T-cell (primary cell): ENCODE measurements at regions not wholly inside any gene's neighbourhood (a gene's known extent, or its start where the extent isn't known, plus 50 kb on each side); places are given as distances from the start of the nearest gene placed in this dataset.
A peak's percentile ranks its signal among the peaks of the same experiment; 100 is the strongest.

Experiments used
- ATAC-seq, 4 experiments: fragments of 200-7000 bp in 3 of 4; fragments of 150-1000 bp in 1 of 4; cut with Tn5 transposase; replicated peaks in 1 of 4; 1 replicate in 3 of 4; 2 replicates in 1 of 4; pipeline ENCODE4 v1.10.0; 2021; ENCODE audit warnings: moderate library complexity in 3 of 4, mild to moderate bottlenecking in 2 of 4, moderate number of reproducible peaks in 1 of 4
- CTCF ChIA-PET, 2 donors: fragments of 300-600 bp; sonication (Branson Sonifier 250); formaldehyde crosslinking; loops; one replicate each; lab custom pipeline; 2022; ENCODE audit warnings: antibody characterized with exemption in 2 of 2; lab: Charles Lee
- POLR2A ChIA-PET, 2 donors: fragments of 300-600 bp; sonication (Branson Sonifier 250); formaldehyde crosslinking; loops; one replicate each; lab custom pipeline; 2022; ENCODE audit warnings: antibody characterized with exemption in 2 of 2; lab: Charles Lee
- DNase-seq, 35 experiments: peaks; one replicate each; pipeline versions ENCODE4 v3.0.0 to v3.0.0-alpha.2; 2013 to 2023
- H3K27ac ChIP-seq: one replicate; pipeline ENCODE4 v1.5.1; 2013; ENCODE audit warnings: low read length
- H3K27me3 ChIP-seq, 2 experiments: replicated peaks in 1 of 2; 1 replicate in 1 of 2; 2 replicates in 1 of 2; pipeline versions ENCODE4 v1.6.1 to v1.7.0; 2013; ENCODE audit warnings: low read length in 1 of 2, mixed read lengths in 1 of 2; ENCODE audit not compliant: control insufficient read depth in 2 of 2, insufficient read depth in 2 of 2; ENCODE audit errors: extremely low read depth in 1 of 2
- H3K36me3 ChIP-seq, 2 donors: 1 replicate in 1 of 2; 2 replicates in 1 of 2; pipeline versions ENCODE4 v1.6.1 to v1.7.0; 2013; ENCODE audit warnings: low read length in 1 of 2; ENCODE audit not compliant: control insufficient read depth in 2 of 2, insufficient read depth in 1 of 2; ENCODE audit errors: extremely low read depth in 1 of 2
- H3K4me1 ChIP-seq, 2 experiments: 1 replicate in 1 of 2; 2 replicates in 1 of 2; pipeline versions ENCODE4 v1.6.1 to v1.7.0; 2013; ENCODE audit warnings: low read length in 2 of 2, mixed read lengths in 1 of 2; ENCODE audit not compliant: insufficient read depth in 2 of 2, control insufficient read depth in 1 of 2; ENCODE audit errors: extremely low read depth in 1 of 2
- H3K4me3 ChIP-seq, 2 donors: 1 replicate in 1 of 2; 2 replicates in 1 of 2; pipeline versions ENCODE4 v1.5.1 to v1.7.0; 2013; ENCODE audit warnings: mild to moderate bottlenecking in 2 of 2, low read length in 1 of 2, moderate library complexity in 1 of 2; ENCODE audit not compliant: control insufficient read depth in 1 of 2; ENCODE audit errors: extremely low read depth in 1 of 2
- H3K9me3 ChIP-seq: 2 replicates; pipeline ENCODE4 v1.7.0; 2013
- H3K27ac Mint-ChIP-seq, 2 donors: one replicate each; pipeline ENCODE4 v1.8.0; 2020 to 2021; ENCODE audit warnings: mild to moderate bottlenecking in 2 of 2, mixed read lengths in 2 of 2
- H3K27me3 Mint-ChIP-seq, 2 donors: one replicate each; pipeline ENCODE4 v1.8.0; 2021 to 2022; ENCODE audit warnings: mixed read lengths in 2 of 2
- H3K36me3 Mint-ChIP-seq: one replicate; pipeline ENCODE4 v1.8.0; 2021; ENCODE audit warnings: mixed read lengths
- H3K4me1 Mint-ChIP-seq, 3 donors: one replicate each; pipeline ENCODE4 v1.8.0; 2020 to 2022; ENCODE audit warnings: mixed read lengths in 3 of 3, mild to moderate bottlenecking in 1 of 3
- H3K4me3 Mint-ChIP-seq, 3 donors: one replicate each; pipeline ENCODE4 v1.8.0; 2020 to 2022; ENCODE audit warnings: mild to moderate bottlenecking in 3 of 3, mixed read lengths in 3 of 3, moderate library complexity in 3 of 3
- H3K9me3 Mint-ChIP-seq, 3 donors: one replicate each; pipeline ENCODE4 v1.8.0; 2020 to 2022; ENCODE audit warnings: mixed read lengths in 3 of 3
- WGBS: methylation state at CpG from one replicate; pipeline ENCODE4 v1.1.5; 2013; ENCODE audit warnings: missing lambda C conversion rate; ENCODE audit not compliant: insufficient coverage; 5-methylcytosine and 5-hydroxymethylcytosine counted together

DNA sequence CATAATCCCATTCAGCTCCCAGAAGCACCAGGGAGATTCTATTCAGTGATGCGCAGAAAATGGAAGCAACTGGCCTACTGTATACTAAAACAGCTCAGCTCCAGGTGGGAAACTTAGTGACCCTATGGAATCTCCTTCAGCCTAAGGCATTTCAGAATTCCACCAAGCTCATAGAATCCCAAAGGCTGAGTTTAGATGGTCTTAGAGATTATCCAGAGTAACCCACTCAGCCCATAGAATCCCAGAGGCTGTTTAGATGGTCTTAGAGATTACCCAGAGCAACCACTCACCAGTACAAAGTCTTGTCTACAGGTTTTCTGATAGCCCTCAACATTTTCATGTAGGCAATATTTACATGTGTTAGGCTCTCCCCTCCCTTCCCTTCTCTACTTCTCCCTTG, 232.0 kb upstream of the SLC14A2 start:
- DNase-seq (no peak), ATAC-seq (no peak)
- no peaks in the 10 kb centered on the region for H3K4me1 ChIP-seq
- ChIA-PET CTCF (no interaction called here), POLR2A (no interaction called here)
- no peaks in the 10 kb centered on the region for H3K36me3 ChIP-seq
- peaks cover 0 to 18% of the 10 kb centered on the region in 2 experiments for H3K27me3 ChIP-seq
- Mint-ChIP-seq H3K27ac (no peak overlapping the region), H3K4me1 (no peaks in the 10 kb centered on the region), H3K4me3 (no peak overlapping the region), H3K9me3 (no peaks in the 10 kb centered on the region), H3K36me3 (no peaks in the 10 kb centered on the region), H3K27me3 (peaks cover 22 to 37% of the 10 kb centered on the region in 2 donors)
- no peak overlapping the region for H3K27ac ChIP-seq
- H3K9me3 ChIP-seq, result no peaks in the 10 kb centered on the region
- no peak overlapping the region for H3K4me3 ChIP-seq
- no CpG with 5 or more reads among the region's 1 CpG for WGBS

DNA sequence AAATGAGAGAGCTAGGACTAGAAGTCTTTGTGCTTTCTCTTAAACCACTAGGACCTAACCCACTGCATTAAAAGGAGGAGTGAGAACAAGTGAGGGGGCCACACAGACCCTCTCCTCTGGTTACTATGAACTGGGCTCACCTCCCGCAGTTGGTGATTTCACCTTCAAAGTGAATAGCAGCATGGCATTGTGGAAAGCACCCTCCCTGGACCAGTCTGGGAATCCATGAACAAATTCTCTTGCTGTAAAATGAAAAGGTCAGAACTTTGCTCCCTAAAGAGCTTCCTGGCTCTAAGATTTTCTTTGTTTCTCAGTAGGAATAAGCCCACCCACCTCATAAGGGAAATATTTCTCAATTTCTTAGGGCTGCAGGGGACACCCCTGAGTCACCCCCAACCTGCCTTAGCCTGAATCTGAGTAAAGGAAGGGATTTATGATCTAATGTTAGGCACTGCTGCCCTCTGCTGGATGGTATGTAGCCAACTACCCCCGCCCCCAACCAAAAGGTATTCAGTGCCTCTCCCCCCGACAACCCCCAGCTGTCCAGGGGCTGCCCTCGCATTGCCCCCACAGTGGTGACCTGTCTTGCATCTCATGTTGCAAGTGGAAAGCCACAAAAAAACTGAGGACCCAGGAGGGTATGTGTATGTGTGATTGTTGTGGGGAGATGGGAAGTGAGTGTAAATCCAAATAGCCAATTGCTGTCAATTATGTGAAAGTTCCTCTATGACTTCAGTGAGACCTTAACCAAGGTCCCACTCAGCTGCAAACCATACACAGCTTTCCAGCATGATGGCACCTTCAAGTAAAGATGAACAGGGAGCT, 230.9 kb upstream of the SLC14A2 start:
- no peak overlapping the region for H3K4me3 ChIP-seq
- peaks cover 0 to 18% of the 10 kb centered on the region in 2 experiments for H3K27me3 ChIP-seq
- ATAC-seq, result no peak
- H3K4me3 Mint-ChIP-seq, result no peak overlapping the region
- no peaks in the 10 kb centered on the region for H3K9me3 Mint-ChIP-seq
- ChIA-PET CTCF (interaction anchor here (0.6 to 1.0 kb wide), 5 partner anchors 9 to 1814 kb away, joined by 3 to 8 read pairs (median 4); no protein-coding TSS in a partner anchor), POLR2A (no interaction called here)
- no peaks in the 10 kb centered on the region for H3K4me1 Mint-ChIP-seq
- peak in 24 of 35 experiments; percentile 1 to 54 (median 9) for DNase-seq
- H3K36me3 Mint-ChIP-seq, result no peaks in the 10 kb centered on the region
- no peaks in the 10 kb centered on the region for H3K36me3 ChIP-seq
- 88% methylated on average over 1 of the region's 4 CpGs for WGBS
- H3K27me3 Mint-ChIP-seq, result peaks cover 22 to 34% of the 10 kb centered on the region in 2 donors
- no peaks in the 10 kb centered on the region for H3K4me1 ChIP-seq
- H3K9me3 ChIP-seq, result no peaks in the 10 kb centered on the region
- no peak overlapping the region for H3K27ac ChIP-seq
- H3K27ac Mint-ChIP-seq, result no peak overlapping the region

DNA sequence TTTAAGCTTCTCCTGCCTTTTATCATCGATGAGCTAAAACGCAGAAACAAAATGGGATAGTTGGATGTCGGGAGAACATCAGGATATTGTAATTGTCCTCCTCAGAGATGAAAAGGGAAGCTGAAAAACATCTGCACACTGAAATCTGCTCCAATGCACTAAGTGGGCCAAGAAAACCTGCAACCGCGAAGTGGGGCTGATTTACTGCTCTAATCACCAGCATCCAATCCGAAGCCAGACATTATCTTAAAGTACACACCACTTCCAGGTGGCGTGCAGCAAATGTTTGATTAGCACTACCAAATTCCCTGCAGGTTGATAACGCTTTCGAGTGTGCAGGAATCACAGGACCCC, 230.3 kb upstream of the SLC14A2 start:
- no peak overlapping the region for H3K27ac ChIP-seq
- H3K9me3 Mint-ChIP-seq, result no peaks in the 10 kb centered on the region
- CTCF ChIA-PET, result interaction anchor here (0.6 to 0.9 kb wide), 3 partner anchors 8 to 1259 kb away, joined by 4 to 8 read pairs (median 6); no protein-coding TSS in a partner anchor
- no peak overlapping the region for H3K27ac Mint-ChIP-seq
- ATAC-seq (no peak), DNase-seq (no peak)
- H3K4me1 ChIP-seq, result no peaks in the 10 kb centered on the region
- no peaks in the 10 kb centered on the region for H3K4me1 Mint-ChIP-seq
- H3K9me3 ChIP-seq, result no peaks in the 10 kb centered on the region
- no peak overlapping the region for H3K4me3 ChIP-seq
- peaks cover 22 to 34% of the 10 kb centered on the region in 2 donors for H3K27me3 Mint-ChIP-seq
- 9% methylated on average over 6 of the region's 9 CpGs for WGBS
- H3K27me3 ChIP-seq, result peaks cover 0 to 18% of the 10 kb centered on the region in 2 experiments
- POLR2A ChIA-PET, result no interaction called here
- no peaks in the 10 kb centered on the region for H3K36me3 Mint-ChIP-seq
- H3K36me3 ChIP-seq, result no peaks in the 10 kb centered on the region
- no peak overlapping the region for H3K4me3 Mint-ChIP-seq

DNA sequence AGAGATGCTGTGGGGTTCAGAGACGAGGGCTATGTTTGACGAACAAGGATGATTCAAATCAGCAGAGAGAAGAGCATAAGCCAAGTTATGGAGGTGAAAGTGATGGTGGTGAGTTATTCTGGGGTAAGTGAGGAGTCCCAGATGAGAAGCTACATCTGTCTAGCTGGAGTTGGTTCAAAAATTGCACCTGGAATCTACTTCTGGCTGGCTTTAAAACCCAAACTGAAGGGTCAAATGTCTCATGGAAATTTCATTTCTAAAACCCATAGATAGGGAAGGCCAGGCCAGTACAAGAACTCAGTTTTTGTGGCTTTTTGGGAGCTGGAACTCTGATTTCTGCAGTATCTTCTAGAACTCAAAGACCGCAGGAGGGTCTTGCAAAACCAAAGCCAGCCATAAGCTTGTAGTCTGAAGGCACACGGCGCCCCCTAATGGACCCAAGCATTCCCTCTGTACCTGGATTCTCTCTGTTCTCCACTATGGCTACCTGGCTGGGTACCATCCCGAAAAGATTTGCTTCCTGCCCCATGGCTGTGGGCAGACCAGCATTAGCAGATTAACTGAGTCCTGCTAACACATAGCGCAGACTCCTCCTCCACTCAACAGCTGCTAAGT, 229.1 kb upstream of the SLC14A2 start:
- Histone ChIP-seq H3K27ac (no peak overlapping the region), H3K9me3 (no peaks in the 10 kb centered on the region), H3K4me3 (no peak overlapping the region), H3K36me3 (no peaks in the 10 kb centered on the region), H3K27me3 (peaks cover 0 to 18% of the 10 kb centered on the region in 2 experiments), H3K4me1 (no peaks in the 10 kb centered on the region)
- Mint-ChIP-seq H3K4me3 (no peak overlapping the region), H3K36me3 (no peaks in the 10 kb centered on the region), H3K4me1 (no peaks in the 10 kb centered on the region), H3K9me3 (no peaks in the 10 kb centered on the region), H3K27ac (no peak overlapping the region), H3K27me3 (peaks cover 22 to 34% of the 10 kb centered on the region in 2 donors)
- DNase-seq (peak in 1 of 35 experiments; percentile 1), ATAC-seq (no peak)
- WGBS, result 72% methylated on average over 6 of the region's 7 CpGs
- CTCF ChIA-PET, result no interaction called here
- POLR2A ChIA-PET, result no interaction called here

DNA sequence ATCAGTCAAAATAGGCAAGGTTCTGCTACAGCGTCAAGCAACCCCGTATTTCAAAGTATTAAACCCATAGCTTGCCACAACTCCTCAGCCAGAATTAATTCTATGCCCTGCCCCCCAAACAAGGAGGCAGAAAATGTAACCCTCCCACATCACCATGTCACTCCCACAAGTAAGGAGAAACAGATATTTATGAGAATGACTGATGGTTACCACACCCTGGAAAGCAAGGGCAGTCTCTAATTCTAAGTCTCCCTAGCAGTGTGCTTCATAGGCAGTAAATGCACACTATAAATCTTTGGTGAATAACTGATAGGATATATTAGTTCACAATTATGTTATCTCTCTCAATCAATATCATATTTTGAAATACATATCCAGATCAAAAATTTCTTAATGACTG, 228.0 kb upstream of the SLC14A2 start:
- no peaks in the 10 kb centered on the region for H3K4me1 ChIP-seq
- Mint-ChIP-seq H3K9me3 (no peaks in the 10 kb centered on the region), H3K36me3 (no peaks in the 10 kb centered on the region), H3K4me3 (no peak overlapping the region), H3K4me1 (no peaks in the 10 kb centered on the region), H3K27me3 (peaks cover 22 to 34% of the 10 kb centered on the region in 2 donors), H3K27ac (no peak overlapping the region)
- H3K27ac ChIP-seq, result no peak overlapping the region
- POLR2A ChIA-PET, result no interaction called here
- no peak for DNase-seq
- peaks cover 0 to 15% of the 10 kb centered on the region in 2 experiments for H3K27me3 ChIP-seq
- H3K36me3 ChIP-seq, result no peaks in the 10 kb centered on the region
- H3K9me3 ChIP-seq, result no peaks in the 10 kb centered on the region
- CTCF ChIA-PET, result interaction anchor here in 1 of 2 donors (0.9 kb wide), 1 partner anchor 20 kb away, joined by 3 read pairs; no protein-coding TSS in a partner anchor
- ATAC-seq, result no peak
- no peak overlapping the region for H3K4me3 ChIP-seq
- WGBS, result no CpG with 5 or more reads among the region's 2 CpGs

DNA sequence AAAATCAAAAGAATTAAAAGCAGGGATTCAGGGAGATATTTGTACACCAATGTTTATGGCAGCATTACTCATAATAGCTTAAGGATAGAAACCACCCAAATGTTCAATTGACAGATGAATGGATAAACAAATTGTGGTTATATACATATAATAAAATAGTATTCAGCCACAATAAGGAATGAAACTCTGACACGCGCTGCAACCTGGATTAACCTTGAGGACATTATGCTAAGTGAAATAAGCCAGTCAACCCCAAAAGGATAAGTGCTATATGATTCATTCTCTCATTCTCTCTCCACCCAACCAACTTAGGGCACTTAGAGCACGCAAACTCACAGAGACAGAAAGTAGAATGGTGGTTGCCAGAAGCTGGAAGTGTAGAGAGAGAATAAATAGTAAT, 216.8 kb upstream of the SLC14A2 start:
- no peak for ATAC-seq
- Mint-ChIP-seq H3K9me3 (peaks cover 0 to 3% (median 0%) of the 10 kb centered on the region in 3 donors), H3K36me3 (no peaks in the 10 kb centered on the region), H3K27ac (no peak overlapping the region), H3K27me3 (peaks cover 0 to 5% of the 10 kb centered on the region in 2 donors), H3K4me3 (no peak overlapping the region), H3K4me1 (no peaks in the 10 kb centered on the region)
- ChIA-PET POLR2A (no interaction called here), CTCF (no interaction called here)
- H3K9me3 ChIP-seq, result no peaks in the 10 kb centered on the region
- H3K27ac ChIP-seq, result no peak overlapping the region
- H3K27me3 ChIP-seq, result peaks cover 0 to 2% of the 10 kb centered on the region in 2 experiments
- WGBS, result no CpG with 5 or more reads among the region's 3 CpGs
- no peak overlapping the region for H3K4me3 ChIP-seq
- H3K4me1 ChIP-seq, result no peaks in the 10 kb centered on the region
- no peak for DNase-seq
- no peaks in the 10 kb centered on the region for H3K36me3 ChIP-seq
